SK-N-SH (cell line): ENCODE measurements at regions not wholly inside any gene's neighbourhood (a gene's known extent, or its start where the extent isn't known, plus 50 kb on each side); places are given as distances from the start of the nearest gene placed in this dataset.
A peak's percentile ranks its signal among the peaks of the same experiment; 100 is the strongest.

Experiments used
- CTCF ChIA-PET: fragments of 300-600, 350-600 bp; formaldehyde crosslinking; extraction: SDS; loops from one replicate; lab custom pipeline; 2021; lab: Yijun Ruan, JAX
- POLR2A ChIA-PET: fragments of 350-600 bp; sonication (Branson Sonifier 250); formaldehyde crosslinking; extraction: SDS; loops from one replicate; lab custom pipeline; 2020; ENCODE audit warnings: antibody characterized with exemption, inconsistent platforms; lab: Yijun Ruan, JAX
- DNase-seq: peaks from one replicate; pipeline ENCODE4 v3.0.0; 2012
- H2AFZ ChIP-seq: fragments of 200-600 bp; sonication (generic); 2 replicates; pipeline ENCODE4 v1.8.1; 2016; ENCODE audit warnings: antibody characterized with exemption, mild to moderate bottlenecking, low read depth
- H3F3A ChIP-seq: fragments of 200-600 bp; sonication (generic); replicated peaks from 2 replicates; pipeline ENCODE3; 2016; ENCODE audit warnings: antibody characterized with exemption, mild to moderate bottlenecking; ENCODE audit not compliant: insufficient read depth
- H3K27ac ChIP-seq, 2 experiments: fragments of 200-500 bp in 1 of 2; fragments of 200-600 bp in 1 of 2; sonication (Bioruptor generic) in 1 of 2; sonication (generic), shearing (Covaris generic) in 1 of 2; 2 replicates each; pipeline versions ENCODE4 v1.5.1 to v1.6.1; 2014 to 2016; ENCODE audit warnings: low read depth in 2 of 2, inconsistent platforms in 1 of 2, low read length in 1 of 2, mild to moderate bottlenecking in 1 of 2, mixed read lengths in 1 of 2
- H3K27me3 ChIP-seq: fragments of 200-600 bp; sonication (generic), shearing (Covaris generic); 2 replicates; pipeline ENCODE4 v1.6.1; 2016; ENCODE audit warnings: mixed run types; ENCODE audit not compliant: insufficient read depth
- H3K36me3 ChIP-seq, 2 experiments: fragments of 200-500 bp in 1 of 2; fragments of 200-600 bp in 1 of 2; sonication (Bioruptor generic) in 1 of 2; sonication (generic) in 1 of 2; replicated peaks in 1 of 2; 2 replicates each; pipeline versions ENCODE3 to v1.5.1; 2014 to 2016; ENCODE audit warnings: low read length in 1 of 2, mild to moderate bottlenecking in 1 of 2; ENCODE audit not compliant: insufficient read depth in 2 of 2, control insufficient read depth in 1 of 2
- H3K4me1 ChIP-seq, 2 experiments: fragments of 200-500 bp in 1 of 2; fragments of 200-600 bp in 1 of 2; sonication (Bioruptor generic) in 1 of 2; sonication (generic), shearing (Covaris generic) in 1 of 2; 2 replicates each; pipeline versions ENCODE4 v1.5.1 to v1.6.1; 2014 to 2016; ENCODE audit warnings: low read depth in 1 of 2, low read length in 1 of 2, mixed run types in 1 of 2; ENCODE audit not compliant: insufficient read depth in 2 of 2, control insufficient read depth in 1 of 2
- H3K4me2 ChIP-seq: fragments of 200-600 bp; sonication (generic), shearing (Covaris generic); 2 replicates; pipeline ENCODE4 v1.6.1; 2017; ENCODE audit warnings: mixed run types
- H3K4me3 ChIP-seq, 2 experiments: fragments of 200-500 bp in 1 of 2; fragments of 200-600 bp in 1 of 2; sonication (Bioruptor generic) in 1 of 2; sonication (generic), shearing (Covaris generic) in 1 of 2; 2 replicates each; pipeline versions ENCODE4 v1.5.1 to v1.8.1; 2014 to 2016; ENCODE audit warnings: low read depth in 2 of 2, inconsistent platforms in 1 of 2, low read length in 1 of 2, mild to moderate bottlenecking in 1 of 2, mixed read lengths in 1 of 2, moderate library complexity in 1 of 2
- H3K79me2 ChIP-seq: fragments of 200-600 bp; sonication (generic); 2 replicates; pipeline ENCODE4 v1.8.1; 2017; ENCODE audit warnings: mild to moderate bottlenecking; ENCODE audit not compliant: insufficient read depth
- H3K9ac ChIP-seq: fragments of 200-600 bp; sonication (generic); 2 replicates; pipeline ENCODE4 v1.6.1; 2017; ENCODE audit warnings: mixed run types
- H3K9me2 ChIP-seq: fragments of 200-600 bp; sonication (generic); 2 replicates; pipeline ENCODE4 v1.6.1; 2017; ENCODE audit warnings: mixed run types
- H3K9me3 ChIP-seq: fragments of 200-600 bp; sonication (generic); 2 replicates; pipeline ENCODE4 v1.6.1; 2017; ENCODE audit warnings: mixed run types, mild to moderate bottlenecking, moderate library complexity
- H4K20me1 ChIP-seq: fragments of 200-600 bp; sonication (generic); 2 replicates; pipeline ENCODE4 v1.6.1; 2017; ENCODE audit warnings: mild to moderate bottlenecking, mixed run types; ENCODE audit not compliant: insufficient read depth
- CHD2 ChIP-seq: fragments of 150-350 bp; IDR thresholded peaks from 2 replicates; pipeline ENCODE4 v1.6.1; 2018; ENCODE audit warnings: low read length; ENCODE audit not compliant: partially characterized antibody
- ELF1 ChIP-seq: IDR thresholded peaks from 2 replicates; pipeline ENCODE4 v1.4.0; 2012
- EP300 ChIP-seq, 2 experiments: IDR thresholded peaks; 2 replicates each; pipeline versions ENCODE4 v1.4.0 to v1.6.1; 2012; ENCODE audit warnings: borderline replicate concordance in 1 of 2, low read depth in 1 of 2, low read length in 1 of 2
- EZH2phosphoT487 ChIP-seq: fragments of 200-600 bp; sonication (generic); IDR thresholded peaks from 2 replicates; pipeline ENCODE4 v1.6.1; 2017; ENCODE audit warnings: low read depth, mixed run types, mild to moderate bottlenecking, antibody characterized with exemption, moderate library complexity, borderline replicate concordance
- FOSL2 ChIP-seq: IDR thresholded peaks from 2 replicates; pipeline ENCODE4 v1.4.0; 2012; ENCODE audit warnings: low read depth, mild to moderate bottlenecking, moderate library complexity, borderline replicate concordance
- FOXJ3 ChIP-seq: sonication (generic); formaldehyde crosslinking; IDR thresholded peaks from 2 replicates; pipeline ENCODE4 v1.5.1; 2020; ENCODE audit warnings: mild to moderate bottlenecking, missing genetic modification reagents
- GABPA ChIP-seq: IDR thresholded peaks from 2 replicates; pipeline ENCODE4 v1.4.0; 2012; ENCODE audit warnings: low read depth, mild to moderate bottlenecking
- JUND ChIP-seq: IDR thresholded peaks from 2 replicates; pipeline ENCODE4 v1.4.0; 2012
- MEF2A ChIP-seq: IDR thresholded peaks from 2 replicates; pipeline ENCODE4 v1.4.0; 2012; ENCODE audit warnings: low read depth, borderline replicate concordance
- NFIC ChIP-seq: IDR thresholded peaks from 2 replicates; pipeline ENCODE4 v1.4.0; 2012; ENCODE audit warnings: borderline replicate concordance
- POLR2AphosphoS5 ChIP-seq: IDR thresholded peaks from 2 replicates; pipeline ENCODE4 v1.6.1; 2012; ENCODE audit warnings: low read depth, low read length
- RAD21 ChIP-seq: IDR thresholded peaks from 2 replicates; pipeline ENCODE4 v1.6.1; 2012; ENCODE audit warnings: mild to moderate bottlenecking, low read length
- RCOR1 ChIP-seq: fragments of 150-350 bp; IDR thresholded peaks from 2 replicates; pipeline ENCODE4 v1.6.1; 2017; ENCODE audit warnings: antibody characterized with exemption, low read length
- RFX5 ChIP-seq: IDR thresholded peaks from 2 replicates; pipeline ENCODE4 v1.6.1; 2012; ENCODE audit warnings: mild to moderate bottlenecking, improper control_type of control experiment, low read length
- TCF12 ChIP-seq: IDR thresholded peaks from 2 replicates; pipeline ENCODE4 v1.4.0; 2012
- TEAD4 ChIP-seq: IDR thresholded peaks from 2 replicates; pipeline ENCODE4 v1.4.0; 2012; ENCODE audit warnings: mild to moderate bottlenecking, borderline replicate concordance; ENCODE audit not compliant: insufficient read depth
- YY1 ChIP-seq: IDR thresholded peaks from 2 replicates; pipeline ENCODE4 v1.4.0; 2012; ENCODE audit warnings: low read depth, mild to moderate bottlenecking
- WGBS: methylation state at CpG from one replicate; pipeline ENCODE4 v1.1.6; 2017; ENCODE audit warnings: low lambda C conversion rate; 5-methylcytosine and 5-hydroxymethylcytosine counted together
- TF ChIP-seq, protein P1 (sequence below): fragments of 200-600 bp; sonication (generic); IDR thresholded peaks from 2 replicates; pipeline ENCODE4 v1.6.1; 2017; ENCODE audit warnings: antibody characterized with exemption, mild to moderate bottlenecking, moderate library complexity
- TF ChIP-seq, protein P2 (sequence below): IDR thresholded peaks from 2 replicates; pipeline ENCODE4 v1.4.0; 2012; ENCODE audit warnings: low read depth, borderline replicate concordance
- TF ChIP-seq, protein P3 (sequence below): IDR thresholded peaks from 2 replicates; pipeline ENCODE4 v1.6.1; 2012; ENCODE audit warnings: mild to moderate bottlenecking, low read depth, low read length, moderate library complexity

DNA sequence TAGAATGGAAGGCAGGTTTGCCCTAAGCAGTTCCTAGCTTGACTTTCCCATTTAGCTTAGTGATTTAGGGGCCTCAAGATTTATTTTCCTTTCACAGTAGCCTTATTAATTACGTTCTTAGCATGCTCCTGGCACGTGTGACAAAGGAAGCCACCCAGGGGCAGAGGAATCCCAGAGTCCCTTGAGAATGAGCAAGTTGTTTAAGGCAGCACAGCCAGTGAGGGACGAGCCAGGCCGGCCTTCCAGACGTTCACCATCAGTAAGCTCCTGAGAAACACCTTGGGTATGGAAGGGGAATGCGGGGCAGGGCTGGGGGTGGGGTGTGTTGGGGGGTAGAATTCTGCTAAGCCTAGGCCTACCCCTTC is 76.3 kb downstream of the SOWAHC start (continued):
- TF ChIP-seq, protein P1, sequence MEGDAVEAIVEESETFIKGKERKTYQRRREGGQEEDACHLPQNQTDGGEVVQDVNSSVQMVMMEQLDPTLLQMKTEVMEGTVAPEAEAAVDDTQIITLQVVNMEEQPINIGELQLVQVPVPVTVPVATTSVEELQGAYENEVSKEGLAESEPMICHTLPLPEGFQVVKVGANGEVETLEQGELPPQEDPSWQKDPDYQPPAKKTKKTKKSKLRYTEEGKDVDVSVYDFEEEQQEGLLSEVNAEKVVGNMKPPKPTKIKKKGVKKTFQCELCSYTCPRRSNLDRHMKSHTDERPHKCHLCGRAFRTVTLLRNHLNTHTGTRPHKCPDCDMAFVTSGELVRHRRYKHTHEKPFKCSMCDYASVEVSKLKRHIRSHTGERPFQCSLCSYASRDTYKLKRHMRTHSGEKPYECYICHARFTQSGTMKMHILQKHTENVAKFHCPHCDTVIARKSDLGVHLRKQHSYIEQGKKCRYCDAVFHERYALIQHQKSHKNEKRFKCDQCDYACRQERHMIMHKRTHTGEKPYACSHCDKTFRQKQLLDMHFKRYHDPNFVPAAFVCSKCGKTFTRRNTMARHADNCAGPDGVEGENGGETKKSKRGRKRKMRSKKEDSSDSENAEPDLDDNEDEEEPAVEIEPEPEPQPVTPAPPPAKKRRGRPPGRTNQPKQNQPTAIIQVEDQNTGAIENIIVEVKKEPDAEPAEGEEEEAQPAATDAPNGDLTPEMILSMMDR: no peak

DNA sequence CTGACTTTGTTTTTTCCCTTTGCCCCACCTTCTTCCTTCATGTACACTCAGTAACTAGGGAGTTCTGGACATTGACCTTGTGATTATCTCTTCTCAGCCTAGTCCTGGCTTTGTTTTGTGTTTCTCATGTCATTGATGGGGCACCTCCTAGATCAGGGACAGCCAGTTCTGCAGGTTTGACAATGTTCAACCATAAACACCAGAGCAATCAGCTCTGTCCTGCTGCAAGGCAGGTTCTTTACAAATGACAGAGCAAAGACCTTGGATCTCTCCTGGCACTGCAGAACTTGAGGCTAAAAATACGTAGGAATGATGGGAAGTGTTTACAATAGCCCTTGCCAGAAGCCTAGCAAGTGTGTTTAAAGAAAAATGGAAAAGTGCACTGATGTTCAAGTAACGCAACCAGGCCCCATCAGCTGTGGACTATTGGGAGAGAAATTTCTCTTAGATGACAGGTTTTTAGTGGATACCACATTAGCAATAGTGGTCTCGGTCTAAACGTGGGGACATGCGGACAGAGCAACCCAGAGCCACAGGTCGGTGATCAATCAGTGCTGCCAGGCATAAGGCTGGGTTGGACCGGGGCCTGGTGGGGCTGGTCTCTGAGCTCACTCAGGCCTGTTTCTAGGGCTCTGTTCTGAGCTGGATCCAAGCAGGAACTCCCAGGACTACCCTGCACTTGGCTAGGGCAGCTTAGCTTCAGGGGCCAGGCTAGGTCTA is 76.8 kb downstream of the SOWAHC start:
- no peaks in the 10 kb centered on the region for H3K9me2 ChIP-seq
- 81% methylated on average over 7 of the region's 7 CpGs for WGBS

More for the DNA sequence above, 76.8 kb downstream of the SOWAHC start:
- Histone ChIP-seq H3F3A (no peaks in the 10 kb centered on the region), H3K27ac (peak overlapping the region in 1 of 2 experiments; percentile 82; a peak in 2 of 4 replicates), H3K79me2 (no peaks in the 10 kb centered on the region), H2AFZ (no peak overlapping the region), H3K4me2 (no peak overlapping the region), H3K27me3 (no peaks in the 10 kb centered on the region), H3K36me3 (no peaks in the 10 kb centered on the region), H4K20me1 (no peaks in the 10 kb centered on the region), H3K9ac (no peak overlapping the region), H3K4me3 (no peak overlapping the region), H3K4me1 (no peaks in the 10 kb centered on the region; a peak in 2 of 4 replicates), H3K9me3 (no peaks in the 10 kb centered on the region)
- no peak for TF ChIP-seq RAD21
- no peak for TF ChIP-seq TCF12
- TF ChIP-seq MEF2A: no peak
- no peak for TF ChIP-seq RCOR1
- no peak for TF ChIP-seq ELF1
- no peak for TF ChIP-seq GABPA
- TF ChIP-seq EZH2phosphoT487: no peak
- TF ChIP-seq RFX5: no peak
- TF ChIP-seq NFIC: no peak
- no peak for TF ChIP-seq JUND
- TF ChIP-seq FOSL2: no peak
- TF ChIP-seq, protein P2, sequence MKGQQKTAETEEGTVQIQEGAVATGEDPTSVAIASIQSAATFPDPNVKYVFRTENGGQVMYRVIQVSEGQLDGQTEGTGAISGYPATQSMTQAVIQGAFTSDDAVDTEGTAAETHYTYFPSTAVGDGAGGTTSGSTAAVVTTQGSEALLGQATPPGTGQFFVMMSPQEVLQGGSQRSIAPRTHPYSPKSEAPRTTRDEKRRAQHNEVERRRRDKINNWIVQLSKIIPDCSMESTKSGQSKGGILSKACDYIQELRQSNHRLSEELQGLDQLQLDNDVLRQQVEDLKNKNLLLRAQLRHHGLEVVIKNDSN: no peak
- TF ChIP-seq, protein P3, sequence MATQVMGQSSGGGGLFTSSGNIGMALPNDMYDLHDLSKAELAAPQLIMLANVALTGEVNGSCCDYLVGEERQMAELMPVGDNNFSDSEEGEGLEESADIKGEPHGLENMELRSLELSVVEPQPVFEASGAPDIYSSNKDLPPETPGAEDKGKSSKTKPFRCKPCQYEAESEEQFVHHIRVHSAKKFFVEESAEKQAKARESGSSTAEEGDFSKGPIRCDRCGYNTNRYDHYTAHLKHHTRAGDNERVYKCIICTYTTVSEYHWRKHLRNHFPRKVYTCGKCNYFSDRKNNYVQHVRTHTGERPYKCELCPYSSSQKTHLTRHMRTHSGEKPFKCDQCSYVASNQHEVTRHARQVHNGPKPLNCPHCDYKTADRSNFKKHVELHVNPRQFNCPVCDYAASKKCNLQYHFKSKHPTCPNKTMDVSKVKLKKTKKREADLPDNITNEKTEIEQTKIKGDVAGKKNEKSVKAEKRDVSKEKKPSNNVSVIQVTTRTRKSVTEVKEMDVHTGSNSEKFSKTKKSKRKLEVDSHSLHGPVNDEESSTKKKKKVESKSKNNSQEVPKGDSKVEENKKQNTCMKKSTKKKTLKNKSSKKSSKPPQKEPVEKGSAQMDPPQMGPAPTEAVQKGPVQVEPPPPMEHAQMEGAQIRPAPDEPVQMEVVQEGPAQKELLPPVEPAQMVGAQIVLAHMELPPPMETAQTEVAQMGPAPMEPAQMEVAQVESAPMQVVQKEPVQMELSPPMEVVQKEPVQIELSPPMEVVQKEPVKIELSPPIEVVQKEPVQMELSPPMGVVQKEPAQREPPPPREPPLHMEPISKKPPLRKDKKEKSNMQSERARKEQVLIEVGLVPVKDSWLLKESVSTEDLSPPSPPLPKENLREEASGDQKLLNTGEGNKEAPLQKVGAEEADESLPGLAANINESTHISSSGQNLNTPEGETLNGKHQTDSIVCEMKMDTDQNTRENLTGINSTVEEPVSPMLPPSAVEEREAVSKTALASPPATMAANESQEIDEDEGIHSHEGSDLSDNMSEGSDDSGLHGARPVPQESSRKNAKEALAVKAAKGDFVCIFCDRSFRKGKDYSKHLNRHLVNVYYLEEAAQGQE: no peak
- TF ChIP-seq EP300 (IDR thresholded peaks at IDR 0.05; ENCODE audit: borderline replicate concordance in 1 of 2, low read depth in 1 of 2, low read length in 1 of 2): no peak
- TF ChIP-seq POLR2AphosphoS5: no peak
- TF ChIP-seq TEAD4: no peak
- TF ChIP-seq YY1: no peak
- TF ChIP-seq FOXJ3 (CRISPR knock-in tag): no peak
- no peak for TF ChIP-seq CHD2
- POLR2A ChIA-PET: interaction anchor here (0.6 kb wide), 1 partner anchor 20 kb away, joined by 3 read pairs; no protein-coding TSS in a partner anchor
- DNase-seq: no peak
- CTCF ChIA-PET: interaction anchor here (0.6 to 1.1 kb wide), 2 partner anchors 146 to 762 kb away, joined by 3 read pairs; no protein-coding TSS in a partner anchor
